SU-DHL-6 (cell line): ENCODE measurements at regions not wholly inside any gene's neighbourhood (a gene's known extent, or its start where the extent isn't known, plus 50 kb on each side); places are given as distances from the start of the nearest gene placed in this dataset.

Experiments
- CTCF ChIP-seq: fragments of 200-600 bp; sonication (generic); IDR thresholded peaks from one replicate; pipeline ENCODE4 v1.5.1; 2017; ENCODE audit warnings: antibody characterized with exemption, mild to moderate bottlenecking, low read length, moderate library complexity; ENCODE audit not compliant: insufficient read depth, poor library complexity, severe bottlenecking
- EZH2phosphoT487 ChIP-seq: fragments of 200-600 bp; sonication (generic), shearing (Covaris generic); conservative IDR thresholded peaks from 2 replicates; pipeline ENCODE4 v1.6.1; 2018; ENCODE audit warnings: mild to moderate bottlenecking, antibody characterized with exemption, low read length, moderate library complexity, mixed read lengths

GRCh38 chr15:99507504-99508310, 58.1 kb upstream of the MEF2A start:
- no peak for TF ChIP-seq EZH2phosphoT487
- no peak for TF ChIP-seq CTCF
